ENCODE measurements at regions not wholly inside any gene's neighbourhood (a gene's known extent, or its start where the extent isn't known, plus 50 kb on each side); places are given as distances from the start of the nearest gene placed in this dataset.

DNA sequence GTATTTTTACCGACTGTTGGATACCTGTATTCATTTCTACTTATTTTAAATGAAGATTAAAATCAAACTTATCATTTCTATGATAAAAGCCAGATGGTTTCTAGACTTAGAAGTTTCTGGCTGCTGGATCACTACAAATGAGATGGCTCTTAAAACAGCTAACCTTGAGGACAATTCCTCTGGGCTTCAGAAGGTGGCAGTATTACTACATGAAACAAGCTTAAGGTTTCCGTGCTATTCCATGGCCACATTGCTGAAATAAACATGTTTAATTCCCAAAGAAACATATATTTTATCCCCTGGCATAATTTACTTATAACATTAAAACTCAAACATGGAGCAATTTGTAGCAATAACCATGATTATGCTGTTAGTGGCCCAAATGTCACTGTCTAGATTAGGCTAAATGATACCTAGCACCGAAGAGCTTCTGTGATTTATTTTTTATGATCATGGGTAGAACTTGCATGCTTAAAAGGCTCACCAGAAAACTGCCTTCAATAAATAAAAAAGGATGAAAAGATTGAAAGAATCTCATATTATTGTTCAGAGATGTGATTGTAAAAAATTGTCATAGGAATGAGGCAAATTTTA, 204.0 kb upstream of the NANOGP8 start (continued):
- no peak for TF ChIP-seq CREB3 (tag; conservative IDR thresholded peaks at IDR 0.05; ENCODE audit: low read depth)
- TF ChIP-seq, protein P1, sequence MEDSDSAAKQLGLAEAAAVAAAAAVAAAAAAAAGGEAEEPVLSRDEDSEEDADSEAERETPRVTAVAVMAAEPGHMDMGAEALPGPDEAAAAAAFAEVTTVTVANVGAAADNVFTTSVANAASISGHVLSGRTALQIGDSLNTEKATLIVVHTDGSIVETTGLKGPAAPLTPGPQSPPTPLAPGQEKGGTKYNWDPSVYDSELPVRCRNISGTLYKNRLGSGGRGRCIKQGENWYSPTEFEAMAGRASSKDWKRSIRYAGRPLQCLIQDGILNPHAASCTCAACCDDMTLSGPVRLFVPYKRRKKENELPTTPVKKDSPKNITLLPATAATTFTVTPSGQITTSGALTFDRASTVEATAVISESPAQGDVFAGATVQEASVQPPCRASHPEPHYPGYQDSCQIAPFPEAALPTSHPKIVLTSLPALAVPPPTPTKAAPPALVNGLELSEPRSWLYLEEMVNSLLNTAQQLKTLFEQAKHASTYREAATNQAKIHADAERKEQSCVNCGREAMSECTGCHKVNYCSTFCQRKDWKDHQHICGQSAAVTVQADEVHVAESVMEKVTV (CRISPR knock-in tag; IDR thresholded peaks at IDR 0.05) = peak; percentile 72
- peak; percentile 71; the same call in 1 of the 2 replicates for TF ChIP-seq SMC3 (conservative IDR thresholded peaks at IDR 0.05; ENCODE audit: insufficient read depth, low read depth, low read length)
- peak; percentile 55 to 82 (median 71) for TF ChIP-seq CTCF (IDR thresholded peaks at IDR 0.05 in 2 of 3, conservative IDR thresholded peaks at IDR 0.05 in 1 of 3; ENCODE audit: insufficient read depth in 2 of 3, low read depth in 1 of 3, low read length in 3 of 3)
